OCI-LY7 (cell line): ENCODE measurements at regions not wholly inside any gene's neighbourhood (a gene's known extent, or its start where the extent isn't known, plus 50 kb on each side); places are given as distances from the start of the nearest gene placed in this dataset.
"Not testable (repeated sequence)": the region's sequence is repeated elsewhere in the genome, so short reads cannot be mapped to it uniquely, and the experiment has no call there.

ENCODE experiments used
- BruUV-seq: library from RNA; stranded (reverse); fragments of 400-500 nt; replicated peaks from 2 replicates; lab custom pipeline; 2021; lab: Mats Ljungman, UMichigan
- CTCF ChIA-PET: fragments of 300-600 bp; sonication (Branson Sonifier 250); formaldehyde crosslinking; loops from one replicate; lab custom pipeline; 2022; ENCODE audit warnings: antibody characterized with exemption; ENCODE audit not compliant: unreplicated experiment; lab: Charles Lee
- POLR2A ChIA-PET: fragments of 300-600 bp; sonication (Branson Sonifier 250); formaldehyde crosslinking; loops from one replicate; lab custom pipeline; 2022; ENCODE audit warnings: antibody characterized with exemption; lab: Charles Lee
- DNase-seq: peaks from one replicate; pipeline ENCODE4 v3.0.0-alpha.2; 2015; ENCODE audit warnings: low spot score
- H2AFZ ChIP-seq: fragments of 200-600 bp; sonication (generic), shearing (Covaris generic); 2 replicates; pipeline ENCODE4 v1.6.1; 2014; ENCODE audit warnings: mild to moderate bottlenecking, antibody characterized with exemption, low read length, moderate library complexity
- H3K27ac ChIP-seq: fragments of 200-600 bp; sonication (generic); 2 replicates; pipeline ENCODE4 v1.5.1; 2014; ENCODE audit warnings: mixed run types, low read depth, mild to moderate bottlenecking, moderate library complexity, low read length, inconsistent platforms; ENCODE audit not compliant: poor library complexity, severe bottlenecking
- H3K36me3 ChIP-seq: fragments of 200-600 bp; sonication (generic); 2 replicates; pipeline ENCODE4 v1.6.1; 2014; ENCODE audit warnings: mild to moderate bottlenecking, antibody characterized with exemption, low read length, moderate library complexity, mixed read lengths; ENCODE audit not compliant: insufficient read depth
- H3K4me1 ChIP-seq: fragments of 200-600 bp; sonication (generic); 2 replicates; pipeline ENCODE4 v1.5.1; 2014; ENCODE audit warnings: mild to moderate bottlenecking, low read length; ENCODE audit not compliant: insufficient read depth, poor library complexity, severe bottlenecking
- H3K4me2 ChIP-seq: fragments of 200-600 bp; sonication (generic); 2 replicates; pipeline ENCODE4 v1.6.1; 2014; ENCODE audit warnings: mild to moderate bottlenecking, low read length
- H3K4me3 ChIP-seq: fragments of 200-600 bp; sonication (generic); 2 replicates; pipeline ENCODE4 v1.5.1; 2014; ENCODE audit warnings: mild to moderate bottlenecking, low read depth, low read length; ENCODE audit not compliant: poor library complexity, severe bottlenecking
- H3K79me2 ChIP-seq: fragments of 200-600 bp; sonication (generic); 2 replicates; pipeline ENCODE4 v1.6.1; 2016; ENCODE audit warnings: low read depth, mild to moderate bottlenecking, low read length, moderate library complexity, mixed read lengths; ENCODE audit not compliant: insufficient read depth
- H3K9me2 ChIP-seq: fragments of 200-600 bp; sonication (generic); 2 replicates; pipeline ENCODE4 v1.6.1; 2016; ENCODE audit warnings: mild to moderate bottlenecking, low read length, mixed read lengths; ENCODE audit not compliant: insufficient read depth
- H3K9me3 ChIP-seq: fragments of 200-600 bp; sonication (generic); 2 replicates; pipeline ENCODE4 v1.6.1; 2014; ENCODE audit warnings: mild to moderate bottlenecking, mixed run types, low read length, mixed read lengths
- H4K20me1 ChIP-seq: fragments of 200-600 bp; sonication (generic); 2 replicates; pipeline ENCODE4 v1.6.1; 2014; ENCODE audit warnings: mild to moderate bottlenecking, antibody characterized with exemption, low read length, moderate library complexity, mixed read lengths; ENCODE audit not compliant: insufficient read depth
- EZH2phosphoT487 ChIP-seq: fragments of 200-600 bp; sonication (generic); IDR thresholded peaks from 2 replicates; pipeline ENCODE4 v1.6.1; 2018; ENCODE audit warnings: low read depth, borderline replicate concordance, mild to moderate bottlenecking, mixed run types, antibody characterized with exemption, low read length, moderate library complexity, mixed read lengths
- intact Hi-C: fragments of 100-400 bp; cut with micrococcal nuclease; formaldehyde crosslinking; loops from one replicate; pipeline ENCODE4 v1.10.0; 2022; ENCODE audit not compliant: unreplicated experiment
- TF ChIP-seq, protein P1 (sequence below): fragments of 200-600 bp; sonication (generic); conservative IDR thresholded peaks from 2 replicates; pipeline ENCODE4 v1.5.1; 2014; ENCODE audit warnings: mild to moderate bottlenecking, antibody characterized with exemption, low read length, moderate library complexity, mixed read lengths

DNA sequence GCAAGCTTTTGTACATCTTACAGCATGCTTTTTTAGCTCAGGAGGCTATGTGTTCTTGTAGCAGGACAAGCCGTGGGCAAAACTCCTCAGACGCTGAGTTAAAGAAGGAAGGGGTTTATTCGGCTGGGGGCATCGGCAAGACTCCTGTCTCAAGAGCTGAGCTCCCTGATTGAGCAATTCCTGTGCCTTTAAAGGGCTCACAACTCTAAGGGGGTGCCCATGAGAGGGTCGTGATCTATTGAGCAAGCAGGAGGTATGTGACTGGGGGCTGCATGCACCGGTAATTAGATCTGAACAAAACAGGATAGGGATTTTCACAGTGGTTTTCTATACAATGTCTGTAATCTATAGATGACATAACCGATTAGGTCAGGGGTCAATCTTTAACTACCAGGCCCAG is 456.3 kb downstream of the TMEM135 start:
- H2AFZ ChIP-seq, CTCF ChIA-PET, H3K27ac ChIP-seq, intact Hi-C loops, H3K9me2 ChIP-seq, H3K36me3 ChIP-seq, H3K4me2 ChIP-seq, H3K9me3 ChIP-seq, H4K20me1 ChIP-seq, H3K4me1 ChIP-seq, H3K79me2 ChIP-seq, H3K4me3 ChIP-seq, BruUV-seq, DNase-seq: not testable (repeated sequence)
- POLR2A ChIA-PET, result interaction anchor here (1.1 kb wide), 1 partner anchor 10 kb away, joined by 3 read pairs; no protein-coding TSS in a partner anchor

DNA sequence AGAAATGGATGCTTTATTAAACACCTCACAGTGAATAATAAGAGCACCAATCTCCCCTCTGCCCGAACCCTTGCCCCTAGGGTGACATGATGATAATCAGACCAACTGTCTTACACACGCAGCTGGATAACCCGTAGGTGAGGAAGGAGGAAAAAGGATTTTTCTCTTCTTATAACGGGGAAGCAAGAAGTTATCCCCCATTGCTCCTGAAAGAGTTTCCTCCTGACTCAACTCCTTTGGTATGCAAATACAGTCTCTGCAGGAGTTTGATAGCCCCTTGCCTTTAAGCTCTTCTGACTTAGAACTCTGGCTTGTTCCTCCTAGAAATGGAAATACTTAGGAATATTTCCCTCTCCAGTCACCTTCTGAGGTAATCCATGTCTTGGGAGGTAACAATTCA is 455.8 kb downstream of the TMEM135 start:
- H3K9me2 ChIP-seq, result no peaks in the 10 kb centered on the region
- H3K9me3 ChIP-seq, result no peaks in the 10 kb centered on the region
- no peak overlapping the region for H3K4me2 ChIP-seq
- ChIA-PET POLR2A (interaction anchor here (1.1 kb wide), 1 partner anchor 10 kb away, joined by 3 read pairs; no protein-coding TSS in a partner anchor), CTCF (no interaction called here)
- H3K27ac ChIP-seq, result no peak overlapping the region
- H4K20me1 ChIP-seq, result no peaks in the 10 kb centered on the region
- H3K4me1 ChIP-seq, result no peaks in the 10 kb centered on the region
- BruUV-seq, result no TSS peak
- intact Hi-C loops, result no loop called here
- H3K4me3 ChIP-seq, result no peak overlapping the region
- TF ChIP-seq EZH2phosphoT487, result no peak
- TF ChIP-seq, protein P1, sequence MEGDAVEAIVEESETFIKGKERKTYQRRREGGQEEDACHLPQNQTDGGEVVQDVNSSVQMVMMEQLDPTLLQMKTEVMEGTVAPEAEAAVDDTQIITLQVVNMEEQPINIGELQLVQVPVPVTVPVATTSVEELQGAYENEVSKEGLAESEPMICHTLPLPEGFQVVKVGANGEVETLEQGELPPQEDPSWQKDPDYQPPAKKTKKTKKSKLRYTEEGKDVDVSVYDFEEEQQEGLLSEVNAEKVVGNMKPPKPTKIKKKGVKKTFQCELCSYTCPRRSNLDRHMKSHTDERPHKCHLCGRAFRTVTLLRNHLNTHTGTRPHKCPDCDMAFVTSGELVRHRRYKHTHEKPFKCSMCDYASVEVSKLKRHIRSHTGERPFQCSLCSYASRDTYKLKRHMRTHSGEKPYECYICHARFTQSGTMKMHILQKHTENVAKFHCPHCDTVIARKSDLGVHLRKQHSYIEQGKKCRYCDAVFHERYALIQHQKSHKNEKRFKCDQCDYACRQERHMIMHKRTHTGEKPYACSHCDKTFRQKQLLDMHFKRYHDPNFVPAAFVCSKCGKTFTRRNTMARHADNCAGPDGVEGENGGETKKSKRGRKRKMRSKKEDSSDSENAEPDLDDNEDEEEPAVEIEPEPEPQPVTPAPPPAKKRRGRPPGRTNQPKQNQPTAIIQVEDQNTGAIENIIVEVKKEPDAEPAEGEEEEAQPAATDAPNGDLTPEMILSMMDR, result no peak
- H3K79me2 ChIP-seq, result no peaks in the 10 kb centered on the region
- H2AFZ ChIP-seq, result no peak overlapping the region
- DNase-seq, result no peak
- 0 out of 2 replicates have a peak, but pooled peaks cover 6% of the 10 kb centered on the region for H3K36me3 ChIP-seq

DNA sequence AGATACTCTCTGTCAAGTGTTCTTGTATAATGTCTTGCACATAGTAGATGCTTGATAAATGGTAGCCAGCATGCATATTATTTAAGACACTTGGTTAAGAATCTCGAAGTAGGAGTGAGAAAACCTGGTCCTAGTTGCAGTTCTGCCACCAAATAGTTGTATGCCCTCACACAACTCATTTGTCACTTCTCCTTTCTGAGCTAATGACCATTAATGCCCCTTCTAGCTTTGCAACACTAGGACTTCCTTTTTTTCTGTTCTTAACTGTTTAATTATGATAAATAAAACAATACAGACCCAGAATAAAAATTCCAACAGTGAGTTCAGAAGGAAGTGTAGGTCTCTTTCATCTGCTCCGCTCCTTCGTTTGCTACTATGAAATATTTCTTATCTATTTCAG is 453.6 kb downstream of the TMEM135 start:
- H3K9me2 ChIP-seq, result no peaks in the 10 kb centered on the region
- H3K4me3 ChIP-seq, result no peak overlapping the region
- ChIA-PET CTCF (no interaction called here), POLR2A (interaction anchor here (1.0 to 1.7 kb wide), 4 partner anchors 10 to 111 kb away, joined by 3 to 5 read pairs (median 4); no protein-coding TSS in a partner anchor)
- H3K27ac ChIP-seq, result no peak overlapping the region
- no peaks in the 10 kb centered on the region for H4K20me1 ChIP-seq
- no TSS peak for BruUV-seq
- H3K4me2 ChIP-seq, result no peak overlapping the region
- H3K36me3 ChIP-seq, result 0 out of 2 replicates have a peak, but pooled peaks cover 6% of the 10 kb centered on the region
- intact Hi-C loops, result no loop called here
- H3K79me2 ChIP-seq, result no peaks in the 10 kb centered on the region
- no peaks in the 10 kb centered on the region for H3K4me1 ChIP-seq
- DNase-seq, result no peak
- no peak overlapping the region for H2AFZ ChIP-seq
- TF ChIP-seq, protein P1, result no peak
- no peak for TF ChIP-seq EZH2phosphoT487
- no peaks in the 10 kb centered on the region for H3K9me3 ChIP-seq
